ENCODE measurements at regions not wholly inside any gene's neighbourhood (a gene's known extent, or its start where the extent isn't known, plus 50 kb on each side); places are given as distances from the start of the nearest gene placed in this dataset.
A peak's percentile ranks its signal among the peaks of the same experiment; 100 is the strongest.

DNA sequence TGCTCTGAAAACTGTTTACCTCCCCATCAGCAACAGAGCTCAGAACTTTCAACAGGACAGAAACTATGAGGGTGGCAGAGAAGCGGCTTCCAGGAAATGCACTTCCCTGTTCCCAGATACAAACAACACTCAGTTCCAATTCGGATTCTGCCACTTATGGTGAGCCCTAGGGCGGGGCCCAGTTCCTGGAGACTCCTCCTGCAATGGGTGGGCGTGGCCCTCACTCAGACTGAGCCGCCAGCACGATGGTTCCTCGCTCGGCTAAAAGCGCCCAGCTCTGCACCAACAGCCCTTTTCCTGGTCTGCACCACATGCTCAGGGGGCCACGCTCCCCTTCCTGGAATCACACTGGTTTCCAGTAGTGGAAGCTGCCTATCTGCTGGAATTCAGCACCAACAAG lies 314.1 kb downstream of the CTTN start:
- DNase-seq = no peak

DNA sequence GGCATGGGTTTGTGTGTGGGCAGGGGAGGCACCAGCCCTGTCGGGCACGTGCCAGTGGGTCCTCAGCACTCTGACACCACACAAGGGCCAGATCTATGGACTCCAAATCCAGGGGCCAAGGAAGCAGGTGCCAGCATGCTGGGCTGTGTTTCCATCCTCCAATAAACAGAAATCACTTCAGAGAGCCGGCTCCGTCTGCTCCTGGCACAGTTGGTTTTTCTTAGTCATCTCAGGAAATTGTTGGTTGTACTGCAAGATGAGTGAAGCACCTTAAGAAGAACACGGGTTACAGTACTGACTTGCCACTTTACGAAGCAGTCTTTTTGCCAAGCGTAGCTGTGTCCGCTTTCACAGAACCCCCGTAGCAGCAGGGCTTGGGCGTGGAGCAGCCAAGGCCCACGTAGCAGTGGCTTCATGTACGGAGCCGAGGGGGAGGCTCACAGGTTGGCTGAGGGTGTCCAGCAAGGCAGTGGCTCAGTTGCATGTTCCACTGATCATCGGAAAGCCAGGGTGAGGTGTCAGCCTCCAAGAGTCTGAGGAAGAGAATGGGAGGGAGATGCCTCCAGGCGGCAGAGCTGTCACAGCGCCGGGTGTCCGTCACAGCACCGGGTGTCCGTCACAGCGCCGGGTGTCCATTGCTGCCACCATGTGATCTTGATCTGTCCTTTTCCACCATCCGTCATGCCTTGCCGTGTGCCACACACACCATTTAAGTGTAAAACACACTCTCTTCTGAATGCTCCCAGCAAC lies 314.9 kb downstream of the CTTN start:
- DNase-seq = no peak

DNA sequence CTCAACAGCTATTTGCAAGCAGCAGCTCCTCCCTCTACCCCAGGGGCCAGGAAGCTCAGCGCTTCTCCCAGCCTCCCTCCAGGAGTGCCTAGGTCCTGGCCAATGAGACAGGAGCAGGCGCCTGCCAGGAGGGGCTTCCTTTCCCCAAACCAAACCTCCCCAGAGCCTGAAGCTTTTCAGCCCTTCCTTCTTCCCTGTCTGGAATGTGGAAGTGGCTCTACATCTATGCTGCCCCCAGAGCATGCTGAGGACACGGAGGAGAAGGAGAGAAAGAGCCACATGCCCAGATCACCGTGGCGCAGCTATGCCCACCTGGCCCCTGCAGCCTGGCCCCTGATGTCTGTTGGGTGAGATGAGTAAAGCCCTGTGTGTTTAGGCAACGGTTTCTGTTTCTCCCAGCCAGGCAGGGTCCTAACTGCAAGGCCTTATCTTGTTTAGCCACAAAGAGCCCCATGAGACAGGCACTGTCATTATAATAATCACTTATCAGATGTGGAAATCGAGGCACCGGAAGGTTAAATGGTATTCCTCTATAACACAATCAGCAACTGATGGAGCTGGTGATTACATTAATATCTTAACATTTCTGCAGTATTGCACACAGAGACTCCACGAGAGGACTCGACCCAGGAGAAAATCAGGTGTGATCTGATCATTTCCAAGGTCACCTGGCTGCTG lies 315.8 kb downstream of the CTTN start:
- DNase-seq = peak; percentile 12

DNA sequence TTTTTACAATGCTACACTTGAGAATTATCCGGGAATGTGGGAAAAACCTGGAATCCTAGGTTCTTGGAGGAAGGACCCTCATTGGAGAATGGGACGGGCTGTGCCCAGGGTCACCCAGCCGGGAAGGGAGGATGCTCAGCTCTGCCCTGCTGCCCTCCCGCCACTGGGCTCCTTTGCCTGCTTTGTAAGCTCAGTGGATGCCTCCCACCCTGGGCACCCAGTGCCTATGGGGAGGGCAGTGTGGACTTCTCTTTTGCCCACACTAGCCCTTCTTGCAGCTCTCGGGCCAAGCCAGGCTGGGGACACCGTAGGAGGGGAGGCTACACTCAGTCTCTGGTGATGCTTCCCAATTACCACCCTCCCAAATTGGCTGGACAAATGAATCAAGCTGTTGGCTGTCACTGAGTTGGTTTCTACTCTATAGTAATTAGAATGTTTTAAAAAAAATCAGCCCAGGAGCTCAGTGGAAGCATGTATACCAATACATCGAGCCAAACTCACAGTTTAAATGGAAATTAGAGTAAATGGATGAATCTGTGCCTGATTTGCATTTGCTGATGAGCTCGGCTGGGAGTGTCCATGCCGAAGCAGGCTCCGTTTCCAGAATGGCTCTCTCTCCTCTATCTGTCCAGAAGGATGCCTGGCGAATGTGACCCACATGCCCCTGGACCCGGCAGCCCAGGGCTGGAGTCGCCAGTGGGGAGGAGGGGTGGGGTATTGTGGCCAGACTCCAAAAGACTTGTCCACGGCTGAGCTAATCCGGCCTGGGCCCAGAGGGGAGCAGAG lies 317.0 kb downstream of the CTTN start:
- DNase-seq = no peak

DNA sequence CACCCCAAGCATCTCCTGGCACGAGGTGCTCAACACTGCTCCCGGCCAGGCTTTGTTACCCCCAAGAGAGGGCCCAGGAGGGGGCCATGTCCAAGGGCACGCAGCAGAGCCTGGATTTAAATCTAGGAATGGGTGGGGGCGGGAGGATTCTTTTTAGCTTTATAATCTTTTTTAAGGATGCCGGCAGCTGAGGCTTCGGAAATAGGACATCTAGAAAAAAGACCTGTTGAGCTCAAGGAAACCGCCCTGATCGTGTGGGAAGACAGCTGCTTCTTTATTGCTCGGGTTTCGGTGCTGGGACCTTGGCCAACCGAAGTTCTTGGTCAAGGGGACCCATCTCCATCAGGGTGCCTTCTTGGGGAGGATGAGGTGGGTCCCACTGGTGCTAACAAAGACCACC lies 317.9 kb downstream of the CTTN start:
- DNase-seq = no peak

DNA sequence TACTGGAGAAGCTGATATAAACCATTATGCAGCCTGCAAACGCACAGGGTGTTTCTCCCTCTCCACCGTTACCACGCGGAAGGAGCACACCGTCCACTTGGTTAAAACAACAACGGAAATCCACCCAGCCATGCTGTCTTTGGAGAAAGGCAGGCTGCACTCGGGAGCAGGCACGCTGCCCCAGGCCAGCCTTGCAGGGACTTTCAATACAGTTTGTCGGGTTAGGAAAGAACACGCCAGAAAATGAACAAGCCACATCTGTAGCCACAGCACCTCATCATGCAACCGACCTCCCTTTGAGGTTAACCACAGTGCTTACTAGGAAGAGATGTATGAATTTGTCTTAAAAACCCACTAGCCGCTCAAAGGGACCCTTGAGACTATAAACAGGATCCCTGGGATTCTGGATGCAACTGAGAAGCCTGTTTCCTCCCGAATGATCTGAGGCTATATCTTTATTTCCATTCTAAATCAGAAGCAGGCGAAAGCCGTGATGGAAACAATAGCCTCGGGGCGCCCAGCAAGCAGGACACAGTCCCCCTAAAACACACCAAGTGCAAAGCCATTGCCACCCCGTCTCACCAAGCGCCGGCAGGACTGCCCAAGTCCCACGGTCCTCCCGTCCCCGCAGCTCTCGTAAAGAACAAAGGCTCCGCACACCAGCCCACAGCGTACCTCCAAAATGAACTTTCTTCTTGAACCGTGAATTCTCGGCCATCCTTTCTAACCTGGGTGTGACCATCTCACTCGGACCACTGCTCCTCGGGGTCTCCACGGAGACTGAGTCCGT lies 318.9 kb downstream of the CTTN start:
- no peak for DNase-seq

DNA sequence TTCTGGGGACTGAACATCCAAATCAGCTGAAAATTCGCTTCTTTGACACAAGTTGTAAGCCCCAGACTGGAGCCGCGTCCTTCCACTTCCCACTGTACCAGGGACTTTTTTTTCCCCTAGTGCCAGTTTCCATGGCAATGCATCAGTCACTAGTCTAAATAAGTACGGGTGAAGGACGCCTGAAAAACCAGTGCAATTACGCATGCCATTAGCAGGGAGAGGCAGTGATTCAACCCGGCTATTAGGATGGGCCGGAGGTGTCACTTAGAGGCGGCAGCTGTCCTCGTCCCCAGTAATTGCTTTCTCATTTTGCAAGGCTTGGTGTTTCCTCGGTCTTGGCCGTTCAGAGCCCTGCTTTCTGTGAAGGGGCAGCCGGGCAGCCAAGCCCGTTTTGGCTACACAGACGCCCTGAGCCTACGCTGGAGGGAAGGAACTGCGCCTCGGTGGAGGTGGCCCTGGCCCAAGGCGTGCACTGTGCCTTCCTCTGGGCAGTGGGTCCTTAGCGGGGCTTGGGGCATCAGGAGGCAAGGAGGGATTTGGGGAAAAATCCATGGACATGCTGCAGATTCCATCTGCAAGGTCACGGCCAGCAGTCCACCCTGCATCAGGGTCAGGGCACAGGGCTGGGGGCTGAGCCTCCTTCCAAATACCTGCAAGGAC lies 319.7 kb downstream of the CTTN start:
- no peak for DNase-seq

DNA sequence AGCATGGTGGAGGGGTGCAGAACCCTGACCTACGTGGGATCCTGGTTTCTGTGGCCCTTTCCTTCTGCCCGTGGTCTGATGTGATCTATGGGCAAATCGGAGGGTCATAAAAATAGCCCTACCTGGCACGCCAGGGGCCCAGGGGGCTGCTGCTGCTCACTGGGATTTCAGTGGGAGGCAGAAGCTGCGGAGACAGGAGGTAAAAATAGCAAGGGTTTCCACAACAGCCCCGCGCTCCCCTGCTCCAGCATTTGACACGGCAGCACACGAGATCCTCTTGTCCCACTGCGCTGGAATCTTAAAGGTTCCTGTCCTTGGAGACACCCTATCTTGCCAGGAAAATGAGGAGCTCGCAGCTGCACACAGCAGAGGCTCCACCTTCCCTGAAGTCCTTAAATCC lies 321.2 kb downstream of the CTTN start:
- DNase-seq = no peak

DNA sequence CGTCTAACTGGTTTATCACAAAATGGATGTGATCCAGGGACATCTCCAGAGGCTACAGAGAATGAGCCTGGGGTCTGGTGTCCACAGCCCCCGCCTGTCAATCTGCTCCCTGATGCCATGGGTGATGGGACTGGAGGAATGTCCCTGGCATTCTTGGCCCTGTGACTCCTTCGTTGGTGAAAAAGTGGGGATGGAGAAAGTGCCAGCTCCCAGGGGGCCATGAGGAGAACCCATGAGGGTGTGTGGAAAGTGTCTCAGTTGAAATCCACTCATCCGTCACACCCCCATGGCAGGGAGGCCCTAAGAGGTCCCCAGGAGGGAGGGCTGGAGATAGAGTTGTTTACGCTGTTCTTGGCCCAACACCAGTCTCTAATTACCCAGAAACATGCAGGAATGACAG lies 322.0 kb downstream of the CTTN start:
- no peak for DNase-seq

DNA sequence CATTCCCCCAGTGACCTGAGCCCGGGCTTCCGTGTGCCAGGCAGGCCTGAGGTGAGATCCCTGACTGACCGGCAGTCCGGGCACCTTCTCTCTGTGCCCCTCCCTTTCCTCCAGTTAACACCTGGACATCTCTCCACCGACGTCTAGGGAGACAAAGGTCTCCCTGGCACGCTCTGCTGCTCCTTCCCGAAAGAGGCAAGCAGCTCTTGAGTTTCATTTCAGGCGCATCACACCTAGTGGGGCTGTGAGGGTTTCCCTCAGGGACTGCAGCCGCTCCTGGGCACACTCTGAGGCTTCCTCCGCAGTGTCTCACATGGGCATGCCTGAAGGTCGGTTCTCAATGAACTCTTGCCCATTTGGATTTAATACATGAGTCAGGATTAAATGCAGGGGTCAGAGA lies 322.7 kb downstream of the CTTN start:
- no peak for DNase-seq

DNA sequence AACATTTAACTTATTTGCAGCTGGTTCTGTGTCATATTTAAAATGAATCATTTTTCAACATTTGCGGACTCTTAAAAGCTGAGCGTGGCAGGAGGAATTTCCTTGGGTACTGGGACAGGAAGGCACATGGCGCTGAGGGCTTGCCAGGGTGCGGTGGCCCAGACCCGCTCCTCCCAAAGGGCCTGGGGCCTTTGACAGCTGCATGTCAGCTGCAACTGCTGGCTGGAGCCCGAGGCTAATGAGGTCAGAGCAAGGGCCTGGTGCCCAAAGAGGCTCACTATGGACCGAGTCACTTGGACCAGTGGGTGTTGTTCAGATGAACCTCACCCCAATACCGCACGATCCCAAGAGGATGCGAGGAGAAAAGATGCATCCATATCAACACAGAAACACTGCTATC lies 326.9 kb downstream of the CTTN start:
- DNase-seq = no peak

DNA sequence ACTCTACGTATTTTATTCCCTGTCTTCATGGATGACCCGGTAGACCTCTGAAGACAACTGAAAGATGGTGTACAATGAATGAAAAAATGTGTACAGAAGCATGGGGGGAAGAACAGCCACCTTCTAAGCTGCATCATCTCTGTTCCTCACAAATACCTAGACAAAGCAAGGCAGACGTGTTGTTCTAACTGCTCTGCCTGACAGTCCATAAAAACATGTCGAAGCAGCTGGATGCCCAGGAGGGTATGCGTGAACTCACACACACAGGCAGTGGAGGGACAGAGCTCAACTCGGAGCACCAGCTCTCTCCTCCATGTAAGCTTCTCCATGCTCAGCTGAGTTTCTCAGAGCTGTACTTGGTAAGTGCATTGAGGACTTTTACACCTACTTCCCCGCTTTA lies 327.4 kb downstream of the CTTN start:
- DNase-seq = no peak

DNA sequence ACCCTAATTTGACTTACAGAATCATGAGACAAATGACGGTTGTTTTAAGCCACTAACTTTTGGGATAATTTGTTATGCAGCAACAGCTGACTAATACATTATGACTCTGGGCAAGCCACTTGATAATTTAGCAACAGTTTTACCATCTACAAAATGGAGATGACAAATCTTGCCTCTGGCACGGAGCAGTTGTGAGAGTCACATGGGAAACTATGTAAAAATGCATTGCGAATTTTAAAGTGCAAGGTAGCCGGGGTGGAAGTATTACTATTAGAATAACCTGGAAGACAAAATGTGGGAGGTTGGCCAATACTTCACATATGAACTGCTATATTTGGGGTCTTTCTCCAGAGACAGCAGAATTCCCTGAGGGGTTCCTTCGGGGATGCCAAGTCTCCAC lies 328.7 kb downstream of the CTTN start:
- DNase-seq = no peak

DNA sequence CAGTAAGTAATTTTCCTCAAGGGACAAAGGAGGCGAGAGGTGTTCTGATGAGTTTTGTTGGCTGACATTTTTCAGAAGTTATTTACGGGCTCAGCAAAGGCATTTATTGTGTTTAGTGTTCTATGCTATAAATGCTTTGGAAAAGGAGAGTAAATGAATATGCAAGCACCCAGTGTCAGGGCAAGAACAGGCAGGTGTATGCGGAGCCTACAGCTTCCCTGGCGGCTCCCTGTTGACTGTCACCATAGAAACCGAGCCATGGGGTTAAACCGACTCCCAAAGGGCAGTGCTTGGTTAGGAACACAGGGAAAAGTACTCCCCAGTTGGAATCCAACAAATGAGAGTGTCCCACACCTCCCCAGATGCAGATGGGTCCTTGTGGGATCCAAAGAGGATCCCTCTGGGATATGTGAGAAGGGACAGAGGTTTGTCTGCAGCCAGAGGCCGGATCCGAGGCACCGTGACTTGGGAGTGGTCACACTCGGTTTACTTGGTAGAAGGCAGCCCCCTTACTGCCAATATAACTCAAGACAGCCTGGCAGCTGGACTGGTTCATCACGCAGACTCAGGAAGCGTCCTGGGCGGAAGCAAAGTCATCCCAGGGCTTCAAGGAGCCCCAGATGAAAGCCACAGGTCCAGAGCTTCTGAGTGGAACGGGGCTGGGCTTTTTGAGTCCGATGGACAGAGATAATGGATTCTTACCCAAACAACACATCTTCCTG lies 329.7 kb downstream of the CTTN start:
- peak; percentile 41 for DNase-seq

DNA sequence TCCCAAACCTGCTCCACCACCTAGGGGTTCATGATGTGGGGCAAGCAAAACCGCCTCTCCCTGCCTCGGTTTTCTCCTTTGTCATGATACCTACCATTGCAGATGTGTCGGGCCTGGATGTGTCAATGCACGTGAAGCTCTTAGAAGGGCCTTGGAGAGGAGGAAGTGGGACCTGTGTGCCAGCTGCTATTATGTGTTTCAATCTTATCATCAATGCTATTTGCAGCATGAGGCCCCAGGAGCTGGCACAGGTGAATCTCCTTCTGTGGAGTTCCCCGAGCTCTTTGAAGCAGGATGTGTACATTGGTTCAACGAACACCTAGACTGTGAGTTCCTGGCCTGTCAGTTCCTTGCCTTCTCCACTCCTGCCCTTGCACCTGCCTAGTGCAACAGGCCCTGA lies 331.6 kb downstream of the CTTN start:
- DNase-seq = no peak

DNA sequence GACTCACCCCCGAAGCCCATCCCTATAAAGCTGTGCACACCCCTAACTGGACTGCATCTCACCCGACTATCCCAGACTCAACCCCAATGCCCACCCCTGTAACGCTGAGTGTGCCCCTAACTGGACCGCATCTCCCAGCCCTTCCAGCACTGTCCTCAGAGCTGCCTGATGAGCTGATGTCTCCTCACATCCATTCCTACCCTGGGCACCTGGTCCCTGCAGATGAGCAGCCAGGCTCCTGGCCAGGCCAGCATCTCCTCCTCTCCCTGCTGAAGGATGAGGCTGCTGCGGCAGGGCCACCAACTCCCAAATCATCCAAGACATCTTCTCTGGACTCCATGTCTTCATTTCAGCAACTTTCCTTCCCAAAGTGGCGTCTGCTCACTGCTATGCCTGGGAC lies 332.1 kb downstream of the CTTN start:
- no peak for DNase-seq

DNA sequence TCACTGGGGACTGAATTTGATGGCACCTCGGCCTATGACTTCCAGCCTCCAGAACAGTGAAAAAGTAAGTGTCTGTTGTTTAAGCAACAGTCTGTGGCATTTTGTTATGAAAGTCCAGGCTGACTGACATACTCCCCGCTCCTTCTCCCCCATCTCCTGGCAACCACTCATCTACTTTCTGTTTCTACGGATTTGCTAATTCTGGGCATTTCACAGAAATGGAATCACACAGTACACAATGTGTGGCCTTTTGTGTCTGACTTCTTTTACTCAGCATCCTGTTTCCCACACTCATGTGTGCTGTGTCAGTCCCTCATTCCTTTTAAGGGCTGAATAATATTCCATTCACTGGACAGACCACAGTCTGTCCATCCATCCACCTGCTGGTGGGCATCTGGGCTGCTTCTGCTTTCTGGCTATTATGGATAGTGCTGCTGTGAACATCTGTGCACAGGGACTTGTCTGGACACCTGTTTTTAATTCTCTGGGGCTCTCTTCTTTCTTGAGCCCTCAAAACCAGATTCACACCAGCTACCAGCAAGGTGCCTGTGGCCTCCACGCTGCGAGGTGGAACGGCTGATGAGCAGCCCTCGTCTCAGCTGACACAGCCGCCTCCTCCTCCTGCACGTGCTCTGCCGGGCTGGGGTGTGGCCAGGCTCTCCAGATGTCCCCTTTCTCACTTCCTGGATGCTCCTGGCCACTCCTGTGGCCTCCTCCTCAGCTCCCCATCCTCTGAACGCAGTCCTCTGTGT lies 333.1 kb downstream of the CTTN start:
- DNase-seq = no peak

DNA sequence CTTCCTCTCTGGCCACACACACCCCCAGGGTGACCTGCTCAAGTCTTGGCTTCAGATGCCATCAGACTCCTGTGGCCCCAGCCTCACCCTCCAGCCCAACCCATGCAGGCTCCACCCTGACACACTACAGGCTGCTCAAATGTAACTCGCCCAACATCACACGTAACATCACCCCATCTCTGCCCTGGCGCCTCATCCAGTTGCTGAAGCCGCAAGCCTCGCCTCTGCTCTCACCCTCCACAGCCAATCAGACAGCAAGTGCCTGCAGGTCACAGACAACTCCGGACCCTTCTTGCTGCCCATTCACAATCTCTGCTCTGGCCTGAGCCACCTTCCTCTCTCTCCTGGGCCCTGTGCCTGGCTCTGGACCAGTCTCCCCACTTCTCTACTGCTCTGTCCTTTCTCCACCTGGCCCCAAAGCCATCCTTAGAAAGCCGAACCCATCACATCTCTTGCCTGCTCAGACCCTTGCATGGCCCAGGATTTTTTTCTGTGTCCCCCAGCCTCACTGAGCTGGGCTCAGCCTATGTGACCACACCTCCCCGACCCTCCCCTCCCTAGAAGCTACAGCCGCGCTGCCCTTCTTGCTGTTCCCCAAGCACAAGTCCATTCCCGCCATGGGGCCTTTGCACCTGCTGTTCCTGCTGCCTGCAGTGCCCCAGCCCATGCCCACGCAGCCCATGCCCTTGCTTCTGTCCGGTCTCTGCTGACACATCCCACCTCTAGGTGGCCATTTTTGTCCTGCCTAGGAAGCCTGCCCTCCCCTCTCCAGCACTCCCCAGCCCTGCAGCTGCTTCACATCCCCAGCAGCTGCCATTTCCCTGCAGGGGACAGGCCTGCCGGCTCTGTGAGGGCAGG lies 333.9 kb downstream of the CTTN start:
- DNase-seq = no peak

DNA sequence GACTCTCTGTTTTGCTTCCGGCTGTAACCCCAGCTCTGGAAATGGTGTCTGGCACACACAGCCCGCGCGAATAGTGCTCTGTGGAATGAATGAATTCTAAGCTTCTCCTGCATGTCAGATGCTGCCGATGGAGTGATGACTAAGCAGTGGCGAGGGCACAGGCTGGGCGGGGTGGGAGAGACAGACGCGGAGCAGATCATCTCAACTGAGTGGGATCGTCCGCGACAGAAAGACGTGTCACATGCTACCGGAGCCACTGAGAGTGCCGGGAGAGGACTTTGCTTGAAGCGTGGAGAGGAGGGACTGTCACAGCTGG lies 334.5 kb downstream of the CTTN start:
- no peak for DNase-seq

Data from COR-L47 (cell line).